HFFc6 (cell line): ENCODE measurements at regions not wholly inside any gene's neighbourhood (a gene's known extent, or its start where the extent isn't known, plus 50 kb on each side); places are given as distances from the start of the nearest gene placed in this dataset.

ENCODE experiments used
- DNase-seq: peaks from one replicate; pipeline ENCODE4 v3.0.0-alpha.2; 2018
- H3K27ac Mint-ChIP-seq: 2 replicates; pipeline ENCODE4 v1.8.0; 2020; ENCODE audit warnings: mild to moderate bottlenecking, mixed read lengths
- H3K27me3 Mint-ChIP-seq: 2 replicates; pipeline ENCODE4 v1.8.0; 2021; ENCODE audit warnings: mild to moderate bottlenecking, moderate library complexity, mixed read lengths; ENCODE audit not compliant: insufficient read depth
- H3K36me3 Mint-ChIP-seq: 2 replicates; pipeline ENCODE4 v1.8.0; 2021; ENCODE audit warnings: low read depth, mixed read lengths
- H3K4me1 Mint-ChIP-seq: 2 replicates; pipeline ENCODE4 v1.8.0; 2020; ENCODE audit warnings: low read depth, mixed read lengths
- H3K4me3 Mint-ChIP-seq: 2 replicates; pipeline ENCODE4 v1.8.0; 2020; ENCODE audit warnings: mild to moderate bottlenecking, moderate library complexity, mixed read lengths
- H3K9me3 Mint-ChIP-seq: 2 replicates; pipeline ENCODE4 v1.8.0; 2020; ENCODE audit warnings: mild to moderate bottlenecking, mixed read lengths
- CTCF ChIP-seq: fragments of 200-600 bp; sonication (generic); IDR thresholded peaks from 2 replicates; pipeline ENCODE4 v1.5.0; 2021; ENCODE audit warnings: antibody characterized with exemption, mild to moderate bottlenecking

DNA sequence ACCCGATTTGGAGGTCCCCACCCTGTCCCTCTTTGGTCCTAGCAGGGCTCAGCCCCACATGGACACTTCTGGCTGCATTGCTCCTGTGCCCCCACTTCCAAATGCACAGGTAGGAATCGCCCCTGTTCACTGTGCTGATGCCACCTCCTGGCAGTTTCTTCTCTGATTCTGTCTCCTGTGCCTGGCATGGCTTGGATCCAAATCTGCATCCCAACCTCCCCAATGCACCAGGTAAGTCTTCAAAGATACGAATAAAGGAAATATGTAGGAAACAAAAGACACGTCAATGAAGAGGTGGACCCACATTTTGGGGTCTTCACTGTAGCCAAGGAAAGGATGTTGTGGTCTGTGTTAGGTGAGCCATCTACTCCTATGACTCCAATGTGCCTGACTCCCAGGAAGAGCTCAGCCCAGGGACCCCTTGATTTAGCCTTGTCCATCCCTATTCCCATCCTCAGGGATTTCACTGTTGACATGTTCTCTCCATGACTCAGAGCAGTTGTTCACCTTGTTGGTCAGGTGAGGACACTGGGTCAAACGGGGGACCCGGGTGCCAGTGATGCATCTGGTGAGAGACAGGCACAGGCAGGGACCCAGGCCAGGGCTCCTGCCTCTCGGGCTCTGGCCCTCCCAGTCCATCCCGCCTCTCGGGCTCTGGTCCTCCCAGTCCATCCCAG, 341.8 kb downstream of the CXCL12 start:
- TF ChIP-seq CTCF, result no peak
- DNase-seq, result no peak
- no peak overlapping the region for H3K27ac Mint-ChIP-seq
- H3K4me3 Mint-ChIP-seq, result no peak overlapping the region
- H3K4me1 Mint-ChIP-seq, result peaks cover 39% of the 10 kb centered on the region
- no peaks in the 10 kb centered on the region for H3K27me3 Mint-ChIP-seq
- peaks cover 14% of the 10 kb centered on the region; the same call in 1 of the 2 replicates for H3K36me3 Mint-ChIP-seq
- no peaks in the 10 kb centered on the region; the same call in 1 of the 2 replicates for H3K9me3 Mint-ChIP-seq

- no peak overlapping the region for H3K4me3 Mint-ChIP-seq
- H3K4me1 Mint-ChIP-seq, result peaks cover 31% of the 10 kb centered on the region
- peaks cover 14% of the 10 kb centered on the region; the same call in 1 of the 2 replicates for H3K36me3 Mint-ChIP-seq
- no peak overlapping the region for H3K27ac Mint-ChIP-seq
- H3K27me3 Mint-ChIP-seq, result no peaks in the 10 kb centered on the region
- no peaks in the 10 kb centered on the region; the same call in 1 of the 2 replicates for H3K9me3 Mint-ChIP-seq
- no peak for TF ChIP-seq CTCF
- no peak for DNase-seq
Measured at GRCh38 chr10:44042075-44042770, 342.7 kb downstream of the CXCL12 start.

GRCh38 chr10:44039599-44039998, 345.3 kb downstream of the CXCL12 start:
- TF ChIP-seq CTCF, result no peak
- Mint-ChIP-seq H3K36me3 (peaks cover 14% of the 10 kb centered on the region; the same call in 1 of the 2 replicates), H3K9me3 (no peaks in the 10 kb centered on the region; the same call in 1 of the 2 replicates), H3K4me1 (peaks cover 5% of the 10 kb centered on the region; the same call in 1 of the 2 replicates), H3K27ac (no peak overlapping the region), H3K4me3 (no peak overlapping the region), H3K27me3 (no peaks in the 10 kb centered on the region; the same call in 1 of the 2 replicates)
- DNase-seq, result no peak

DNA sequence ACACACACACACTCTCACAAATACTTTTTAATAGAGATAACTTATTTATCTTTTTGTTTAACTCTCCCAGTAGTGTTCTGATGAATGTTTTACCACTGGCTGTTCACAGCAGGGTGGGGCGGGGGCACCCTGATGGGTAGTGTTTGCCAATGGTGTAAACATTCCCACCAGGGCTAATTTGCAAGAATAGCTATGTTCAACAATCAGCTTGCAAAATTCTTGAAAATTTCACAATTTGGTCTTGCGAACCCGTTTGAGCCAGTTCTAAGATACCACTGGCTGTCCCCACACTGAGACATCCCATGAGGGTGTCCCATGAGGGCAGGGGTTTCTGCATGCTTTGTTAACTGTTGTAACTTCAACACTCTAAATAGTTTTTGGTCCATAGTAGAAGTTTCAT, 348.5 kb downstream of the CXCL12 start:
- H3K4me1 Mint-ChIP-seq, result peaks cover 16% of the 10 kb centered on the region
- no peak for TF ChIP-seq CTCF

GRCh38 chr10:44035474-44036197, 349.3 kb downstream of the CXCL12 start:
- no peak for TF ChIP-seq CTCF
- H3K4me3 Mint-ChIP-seq, result no peak overlapping the region
- no peak overlapping the region for H3K27ac Mint-ChIP-seq
- H3K9me3 Mint-ChIP-seq, result no peaks in the 10 kb centered on the region; the same call in 1 of the 2 replicates
- H3K36me3 Mint-ChIP-seq, result peaks cover 6% of the 10 kb centered on the region; the same call in 1 of the 2 replicates
- no peak for DNase-seq
- no peaks in the 10 kb centered on the region; the same call in 1 of the 2 replicates for H3K27me3 Mint-ChIP-seq
- peaks cover 16% of the 10 kb centered on the region for H3K4me1 Mint-ChIP-seq

More for the DNA sequence above, 348.5 kb downstream of the CXCL12 start:
- Mint-ChIP-seq H3K27me3 (no peaks in the 10 kb centered on the region; the same call in 1 of the 2 replicates), H3K9me3 (no peaks in the 10 kb centered on the region; the same call in 1 of the 2 replicates), H3K27ac (no peak overlapping the region), H3K36me3 (peaks cover 14% of the 10 kb centered on the region; the same call in 1 of the 2 replicates), H3K4me3 (no peak overlapping the region)
- no peak for DNase-seq
